IPS DF 4.7 (cell line): ENCODE measurements at regions not wholly inside any gene's neighbourhood (a gene's known extent, or its start where the extent isn't known, plus 50 kb on each side); places are given as distances from the start of the nearest gene placed in this dataset.
"Not testable (repeated sequence)": the region's sequence is repeated elsewhere in the genome, so short reads cannot be mapped to it uniquely, and the experiment has no call there.

Experiments used
- DNase-seq: peaks from one replicate; pipeline ENCODE4 v3.0.0-alpha.2; 2013; ENCODE audit warnings: low spot score; ENCODE audit errors: extremely low read depth

DNA sequence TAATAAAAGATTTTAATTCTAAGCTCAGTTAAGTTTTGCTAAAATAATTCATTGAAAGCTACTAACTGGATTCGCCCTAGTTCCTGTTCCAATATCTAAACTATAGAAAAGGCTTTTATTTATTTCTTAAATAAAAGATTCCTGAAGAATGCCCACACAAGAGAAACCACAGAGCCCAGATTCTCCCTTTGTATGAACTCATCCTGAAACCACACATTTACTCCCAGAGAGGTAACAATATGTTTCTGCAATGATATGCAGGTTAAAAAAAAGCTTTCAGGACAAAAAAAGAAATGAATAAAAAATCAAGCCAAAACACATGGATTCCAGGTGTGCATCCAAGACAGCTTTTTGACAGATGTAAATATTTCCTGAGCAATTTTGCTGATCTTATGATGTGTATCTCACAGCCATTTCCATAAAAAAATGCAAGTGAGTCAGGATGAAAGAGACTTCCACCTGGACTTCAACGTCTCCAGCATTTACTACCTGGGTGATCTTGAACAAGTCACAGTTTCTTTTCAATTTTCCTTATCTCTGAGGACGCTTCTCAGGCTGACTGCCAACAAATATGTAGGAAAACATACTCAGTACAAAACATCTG is 234.4 kb upstream of the FAT1 start:
- no peak for DNase-seq

DNA sequence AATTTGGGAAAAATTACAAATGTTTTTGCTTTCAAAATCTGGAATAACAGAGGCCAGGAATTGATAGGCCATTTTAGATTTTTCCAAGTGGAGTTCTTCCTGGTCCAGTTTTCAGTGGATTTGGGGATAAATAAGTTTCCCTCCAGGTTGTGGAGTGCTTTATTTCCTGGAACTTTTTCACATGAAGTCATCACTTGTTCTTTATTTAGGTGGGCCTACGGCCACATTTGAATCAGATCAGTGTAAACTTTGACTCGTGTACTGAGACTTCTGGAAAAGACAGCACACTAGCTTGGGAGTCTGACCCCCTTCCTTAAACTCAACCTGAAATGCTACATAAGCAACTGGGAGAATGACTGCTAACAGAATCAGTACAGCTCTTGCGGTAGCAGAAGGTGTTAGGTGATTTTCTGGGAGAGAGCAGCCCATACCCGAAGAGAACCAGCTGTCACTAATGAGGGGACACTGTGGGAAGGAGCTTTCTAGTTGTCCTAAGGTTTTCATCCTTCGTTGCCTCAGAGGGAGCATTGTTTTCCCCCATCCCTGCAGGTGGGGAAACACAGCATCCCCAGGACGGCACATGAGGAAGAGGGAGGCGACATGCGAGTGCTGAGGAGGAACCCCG is 235.2 kb upstream of the FAT1 start:
- no peak for DNase-seq

DNA sequence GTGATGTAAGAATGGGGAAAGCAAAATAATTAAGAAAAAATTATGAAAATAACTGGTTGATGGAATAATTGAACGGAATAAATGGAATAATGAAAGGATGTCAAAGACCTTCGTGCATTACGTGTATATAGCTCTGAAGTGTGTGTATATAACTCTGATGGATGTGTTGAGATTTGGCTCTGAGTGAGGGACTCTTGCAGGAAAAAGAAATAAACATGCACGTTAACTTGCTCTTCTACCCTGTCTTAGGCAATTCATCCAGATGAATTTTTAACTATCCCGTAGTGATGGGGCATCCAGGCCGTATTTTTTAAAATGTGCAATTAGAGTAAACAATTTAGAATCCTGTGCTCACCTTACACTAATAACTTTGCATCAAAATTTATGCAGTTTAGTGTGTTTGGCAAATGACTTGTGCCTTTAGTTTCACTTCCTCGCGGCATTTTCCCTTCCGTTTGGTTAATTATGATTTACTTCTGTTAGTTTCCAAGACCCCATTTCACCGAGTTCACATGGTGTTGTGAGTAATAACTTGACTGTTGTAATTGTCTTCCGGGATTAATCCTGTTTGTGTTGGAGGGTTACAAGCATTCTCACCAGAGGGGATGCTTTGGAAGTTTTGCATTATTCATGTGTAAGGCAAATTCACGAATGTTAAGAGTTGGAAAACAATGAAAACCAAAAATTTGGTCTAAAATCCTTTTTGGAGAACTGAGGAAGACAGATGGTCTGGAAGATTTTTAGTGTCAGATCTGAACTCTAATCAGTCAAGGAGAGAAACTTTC is 256.5 kb upstream of the FAT1 start:
- DNase-seq, result no peak

DNA sequence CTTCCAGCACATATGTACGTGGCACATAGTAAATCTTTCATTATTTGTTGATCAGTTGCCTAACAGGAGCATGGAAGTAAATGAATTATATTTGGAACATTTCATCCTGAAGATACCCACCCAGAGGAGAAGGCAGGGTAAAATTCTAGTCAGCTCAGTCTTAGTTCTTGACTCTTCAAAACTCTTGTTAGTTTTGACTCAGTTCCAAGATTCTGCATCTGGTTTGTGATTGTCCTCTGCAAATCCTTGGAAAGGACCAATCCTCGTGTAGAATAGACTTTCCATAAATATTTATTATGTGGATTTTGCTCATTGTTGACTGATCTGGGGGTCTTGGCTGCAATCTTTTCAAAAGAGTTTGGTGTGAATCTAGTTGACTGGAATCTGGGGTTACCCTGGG is 257.5 kb upstream of the FAT1 start:
- DNase-seq, result no peak

DNA sequence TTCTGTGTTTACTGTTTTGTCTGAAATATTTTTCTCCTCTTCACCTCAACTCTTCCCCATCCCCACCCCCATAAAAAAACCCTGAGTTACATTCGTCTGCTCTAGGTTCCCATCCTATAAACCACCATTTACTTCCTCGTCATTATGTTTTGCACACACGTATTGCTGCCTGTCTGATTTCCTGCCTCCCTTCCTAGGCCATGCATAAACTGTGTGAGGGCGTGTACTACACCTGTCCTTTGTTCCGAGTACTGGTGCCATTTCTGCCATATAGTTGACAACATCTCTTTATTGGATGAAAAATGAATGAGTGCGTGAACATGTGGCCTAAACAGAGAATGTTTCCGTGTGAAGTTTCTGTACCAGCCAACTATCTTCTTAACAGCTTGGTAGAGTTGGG is 258.5 kb upstream of the FAT1 start:
- DNase-seq, result no peak

DNA sequence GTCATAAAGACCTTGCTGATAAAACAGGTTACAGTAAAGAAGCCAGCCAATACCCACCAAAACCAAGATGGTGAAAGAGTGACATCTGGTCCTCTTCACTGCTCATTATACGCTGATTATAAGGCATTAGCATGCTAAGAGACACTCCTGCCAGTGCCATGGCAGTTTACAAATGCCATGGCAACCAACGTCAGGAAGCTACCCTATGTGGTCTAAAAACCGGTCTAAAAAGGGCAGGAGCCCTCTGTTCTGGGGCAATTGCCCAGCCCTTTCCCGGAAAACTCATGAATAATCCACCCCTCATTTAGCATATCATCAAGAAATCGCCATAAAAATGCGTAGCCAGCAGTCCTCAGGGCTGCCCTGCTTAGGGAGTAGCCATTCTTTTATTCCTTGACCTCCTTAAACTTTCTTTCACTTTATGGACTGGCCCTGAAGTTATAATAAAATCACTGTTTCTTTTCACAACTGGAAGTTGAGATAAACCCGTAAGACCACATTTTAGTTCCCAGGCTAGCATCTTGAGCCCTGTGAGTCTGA is 260.5 kb upstream of the FAT1 start:
- DNase-seq, result no peak

DNA sequence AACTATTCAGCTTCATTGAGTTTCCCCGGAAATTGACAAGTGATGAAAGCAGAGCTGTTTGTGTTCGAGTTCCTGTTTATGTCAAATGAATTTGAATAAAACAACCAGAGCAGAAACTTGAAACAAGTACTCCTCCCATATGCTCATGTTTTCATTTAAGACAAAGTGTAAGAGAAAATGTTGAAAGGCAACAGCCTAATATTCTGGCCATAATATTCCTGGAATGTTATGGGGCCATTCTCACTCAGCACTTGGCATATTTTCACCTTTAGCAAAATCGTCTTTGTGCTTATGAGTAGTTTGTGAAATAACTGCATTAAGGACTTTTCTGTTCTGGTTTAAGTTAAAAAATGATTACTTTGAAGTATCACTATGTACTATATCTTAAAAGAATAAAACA is 276.0 kb upstream of the FAT1 start:
- DNase-seq, result no peak

DNA sequence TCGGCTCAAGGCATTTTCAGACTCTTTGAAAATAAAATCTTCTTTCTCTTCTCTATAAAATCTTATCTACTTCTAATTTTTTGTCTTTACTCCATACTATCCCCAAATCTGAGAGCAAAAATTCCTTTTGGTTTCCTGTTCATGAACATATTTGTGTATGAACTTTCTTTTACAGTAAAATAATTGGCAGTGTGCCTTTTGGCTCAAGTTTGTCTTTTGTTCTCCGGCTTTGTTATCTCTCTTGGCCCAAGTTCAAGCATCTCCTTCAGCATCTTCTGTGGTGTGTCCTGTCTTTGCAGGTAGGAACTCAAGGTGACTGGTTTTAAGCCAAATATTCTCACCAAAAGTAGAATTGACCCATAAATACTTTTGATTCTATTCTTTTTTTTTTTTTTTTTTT is 276.6 kb upstream of the FAT1 start:
- DNase-seq, result no peak

DNA sequence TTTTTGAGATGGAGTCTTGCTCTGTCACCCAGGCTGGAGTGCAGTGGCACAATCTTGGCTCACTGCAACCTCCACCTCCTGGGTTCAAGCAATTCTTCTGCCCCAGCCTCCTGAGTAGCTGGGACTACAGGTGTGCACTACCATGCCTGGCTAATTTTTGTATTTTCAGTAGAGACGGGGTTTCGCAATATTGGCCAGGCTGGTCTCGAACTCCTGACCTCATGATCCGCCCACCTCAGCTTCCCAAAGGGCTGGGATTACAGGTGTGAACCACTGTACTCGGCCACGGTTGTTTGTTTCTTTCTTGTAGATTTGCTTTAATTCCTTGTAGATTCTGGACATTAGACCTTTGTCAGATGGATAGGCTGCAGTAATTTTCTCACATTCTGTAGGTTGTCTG is 278.5 kb upstream of the FAT1 start:
- DNase-seq, result not testable (repeated sequence)

DNA sequence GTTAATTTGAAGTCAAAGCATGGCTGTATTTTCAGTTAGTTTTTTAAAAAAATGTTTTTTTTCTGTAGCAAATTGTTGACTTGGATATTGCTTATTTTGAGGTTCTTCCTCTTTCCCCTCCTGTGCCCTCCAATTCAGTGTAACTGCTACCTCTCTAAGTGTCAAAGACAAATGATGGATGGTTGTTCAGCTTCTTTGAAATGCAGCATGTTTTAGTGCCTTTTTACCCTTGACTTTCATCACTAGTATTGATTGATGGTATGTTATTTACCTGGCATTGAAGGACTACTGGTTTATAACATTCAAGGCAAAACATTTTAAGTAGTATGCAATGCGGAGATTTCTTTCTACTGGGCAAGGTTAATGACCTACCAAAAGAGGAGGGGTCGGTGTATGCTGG is 281.0 kb upstream of the FAT1 start:
- DNase-seq, result no peak

DNA sequence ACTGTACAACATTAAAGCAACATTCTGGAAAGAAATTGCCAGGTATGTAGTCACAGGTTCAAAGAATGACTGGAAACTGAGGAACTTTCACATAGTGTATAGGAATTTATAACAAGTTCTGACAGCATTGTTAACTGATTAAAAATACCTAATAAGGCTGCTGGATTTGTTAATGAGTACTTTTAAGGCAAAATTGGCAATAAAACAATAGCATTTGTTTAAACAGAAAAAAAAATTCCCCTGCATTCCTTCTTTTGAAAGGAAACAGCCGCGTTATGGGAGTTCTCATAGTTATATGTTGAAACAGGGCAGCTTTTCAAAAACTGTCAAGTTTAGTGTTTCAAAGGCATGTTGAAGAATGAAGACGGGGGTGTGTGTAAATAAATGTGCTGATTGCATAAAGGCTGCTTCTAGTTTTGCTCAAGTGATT is 282.5 kb upstream of the FAT1 start:
- no peak for DNase-seq

DNA sequence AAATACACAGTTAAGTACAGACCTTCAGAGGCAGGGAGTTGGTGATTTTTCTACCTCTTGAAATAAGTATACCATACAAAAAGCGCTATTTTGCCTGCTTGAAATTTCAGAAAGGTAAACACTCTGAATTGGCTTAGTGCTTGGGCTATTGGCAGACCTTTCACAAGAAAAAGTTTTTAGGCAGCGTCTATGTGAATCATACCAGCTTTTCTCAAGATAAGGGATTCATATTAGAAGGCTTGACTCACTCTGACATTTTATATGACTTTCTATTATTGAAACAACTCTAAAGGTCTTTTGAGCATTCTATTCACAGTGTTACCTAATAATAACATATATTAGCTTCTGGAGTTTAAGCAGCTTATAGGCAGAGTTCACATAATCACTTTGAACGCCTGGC is 286.4 kb upstream of the FAT1 start:
- DNase-seq, result no peak

DNA sequence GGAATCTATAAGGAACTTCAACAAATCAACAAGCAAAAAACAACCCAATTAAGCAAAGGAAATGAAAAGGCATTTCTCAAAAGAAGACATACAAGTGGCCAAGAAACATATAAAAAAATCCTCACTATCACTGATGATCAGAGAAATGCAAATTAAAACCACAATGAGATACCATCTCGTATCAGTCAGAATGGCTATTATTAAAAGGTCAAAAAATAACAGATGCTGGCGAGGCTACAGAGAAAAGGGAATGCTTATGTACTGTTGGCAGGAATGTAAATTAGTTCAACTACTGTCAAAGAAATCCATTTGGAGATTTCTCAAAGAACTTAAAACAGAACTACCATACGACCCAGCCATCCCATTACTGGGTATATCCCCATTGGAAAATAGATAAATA is 292.4 kb upstream of the FAT1 start:
- no peak for DNase-seq

DNA sequence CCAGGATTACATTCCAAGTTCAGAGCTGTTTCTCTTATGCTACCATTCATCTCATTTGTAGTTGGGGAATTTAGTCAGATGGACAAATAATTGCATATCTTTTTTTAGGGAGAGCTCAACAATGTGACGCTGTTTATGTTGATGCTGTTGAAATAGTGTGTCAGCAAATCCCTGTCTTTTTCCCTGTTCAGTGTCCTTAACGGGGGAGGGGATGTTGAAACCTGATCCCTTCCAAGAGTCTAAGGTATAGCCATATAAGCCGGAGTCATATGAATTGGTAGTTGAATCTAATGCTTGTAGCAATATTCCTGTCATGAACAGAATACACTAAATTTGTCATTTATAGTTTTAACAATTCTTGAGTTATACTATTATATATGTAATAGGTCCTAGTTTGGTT is 293.5 kb upstream of the FAT1 start:
- DNase-seq, result no peak

DNA sequence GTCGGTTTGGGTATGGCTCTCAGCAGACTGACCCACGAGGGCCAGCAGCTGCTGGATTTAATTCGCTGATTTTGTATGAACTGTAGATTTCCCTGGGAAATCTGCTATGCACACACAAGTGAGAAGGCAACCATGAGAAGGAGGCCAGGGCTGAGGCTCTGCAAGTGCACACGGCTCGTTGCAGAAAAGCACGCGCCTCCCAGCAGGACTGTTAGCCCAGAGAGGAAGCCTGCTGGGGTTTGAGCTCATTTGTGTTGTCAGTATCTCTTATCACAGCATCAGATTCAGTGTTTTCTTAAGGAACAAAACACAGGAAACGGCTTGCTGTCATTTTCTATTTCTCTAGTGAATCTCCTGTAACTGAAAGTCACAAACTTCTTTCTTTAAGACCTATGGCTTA is 296.2 kb upstream of the FAT1 start:
- DNase-seq, result no peak

DNA sequence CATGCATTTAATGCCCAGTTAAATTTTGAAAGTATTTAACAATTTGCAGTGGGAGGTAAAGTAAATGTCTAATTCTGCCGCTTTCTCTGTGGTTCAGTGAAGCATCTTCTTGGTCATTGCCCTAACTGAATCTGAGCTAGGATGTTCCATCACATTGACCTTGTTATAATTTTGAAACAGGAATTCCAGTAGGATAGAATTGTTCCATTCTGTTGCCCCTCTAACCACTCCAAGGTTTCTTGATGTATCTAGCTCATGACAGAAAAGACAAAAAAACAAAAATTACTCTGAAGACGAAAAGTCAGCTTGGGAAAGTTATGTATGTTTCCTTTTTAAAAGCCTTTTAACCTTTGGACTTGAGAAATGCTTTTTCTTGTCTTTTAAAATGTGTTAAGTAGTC is 297.0 kb upstream of the FAT1 start:
- no peak for DNase-seq

DNA sequence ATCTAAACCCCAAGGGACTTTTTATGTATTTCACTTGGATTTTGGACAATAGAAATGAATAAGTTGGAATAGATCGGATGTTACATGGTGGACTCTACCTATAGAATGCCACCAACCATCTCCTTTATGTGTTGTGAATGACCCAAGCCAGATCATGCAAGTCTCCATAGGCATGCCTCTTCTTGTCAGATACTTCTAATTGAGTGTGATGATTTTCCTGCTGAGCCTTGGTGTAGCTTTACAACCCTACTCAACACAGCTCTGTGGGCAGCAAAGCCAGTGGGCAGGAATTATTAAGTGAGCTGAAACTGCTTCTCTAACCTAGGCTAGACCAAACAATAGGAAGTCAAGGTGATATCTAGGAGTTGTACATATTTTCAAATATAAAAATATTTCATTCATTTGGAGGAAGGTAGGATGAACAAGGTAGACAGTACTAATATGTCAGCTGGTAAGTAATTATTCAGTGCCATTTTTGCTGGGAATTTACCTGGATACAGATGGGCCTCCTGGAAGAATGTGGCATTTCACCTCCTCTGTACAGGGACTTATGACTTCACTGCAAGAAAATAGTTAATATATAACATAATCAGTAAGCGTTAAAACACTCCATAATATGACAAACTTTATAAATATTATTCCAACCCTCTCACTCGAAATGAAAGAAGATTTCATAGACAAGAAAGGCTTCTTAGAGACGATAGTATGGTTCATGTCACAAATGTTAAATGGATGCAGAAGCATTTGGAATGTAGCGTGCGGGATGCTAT is 298.0 kb upstream of the FAT1 start:
- no peak for DNase-seq

DNA sequence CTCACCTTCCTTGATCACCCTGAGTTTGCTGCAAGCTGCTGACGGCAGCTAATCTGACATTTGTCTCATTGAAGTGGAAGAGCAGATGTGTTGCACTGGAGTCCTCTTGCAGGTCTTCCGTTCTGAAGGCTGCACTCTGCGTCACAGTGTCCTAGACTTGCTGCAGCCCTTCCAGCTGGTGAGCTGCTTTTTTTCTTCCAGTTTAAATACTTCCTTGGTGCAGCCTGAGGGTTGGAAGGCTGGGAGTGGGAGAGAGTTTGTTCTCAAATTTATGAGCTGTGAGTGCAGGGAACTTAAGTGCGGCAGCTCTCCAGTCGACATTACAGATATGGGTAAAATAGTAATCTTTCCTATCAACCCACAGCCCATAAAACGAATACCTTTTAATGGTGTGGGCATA is 303.6 kb upstream of the FAT1 start:
- no peak for DNase-seq

DNA sequence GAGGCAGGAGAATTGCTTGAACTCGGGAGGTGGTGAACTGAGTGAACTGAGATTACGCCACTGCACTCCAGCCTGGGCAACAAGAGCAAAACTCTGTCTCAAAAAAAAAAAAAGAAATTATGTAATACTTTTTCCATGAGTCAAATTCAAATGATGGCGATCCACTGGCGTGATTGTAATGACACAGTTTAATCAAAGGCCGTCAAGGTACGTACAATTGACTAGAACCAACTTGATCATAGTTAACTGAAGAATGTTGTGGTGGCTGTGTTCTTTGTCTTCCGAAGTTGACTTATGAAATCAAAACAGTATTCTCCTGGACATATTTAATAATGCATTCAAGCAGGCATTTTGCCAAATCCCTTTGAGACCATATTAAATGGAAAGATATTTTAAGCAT is 318.6 kb upstream of the FAT1 start:
- no peak for DNase-seq

DNA sequence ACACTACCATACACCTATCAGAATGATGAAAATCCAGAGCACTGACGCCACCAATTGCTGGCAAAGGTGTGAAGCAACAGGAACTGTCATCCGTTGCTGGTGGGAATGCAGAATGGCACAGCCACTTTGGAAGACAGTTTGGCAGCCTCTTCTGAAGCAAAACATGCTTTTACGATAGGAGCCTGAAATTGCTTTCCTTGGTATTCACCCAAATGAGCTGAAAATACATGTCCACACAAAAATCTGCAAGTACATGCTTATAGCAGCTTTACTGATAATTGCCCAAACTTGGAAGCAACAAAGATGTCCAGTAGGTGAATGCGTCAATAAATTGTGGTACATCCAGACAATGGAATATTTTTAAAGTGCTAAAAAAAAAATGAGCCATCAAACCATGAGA is 322.8 kb upstream of the FAT1 start:
- no peak for DNase-seq

DNA sequence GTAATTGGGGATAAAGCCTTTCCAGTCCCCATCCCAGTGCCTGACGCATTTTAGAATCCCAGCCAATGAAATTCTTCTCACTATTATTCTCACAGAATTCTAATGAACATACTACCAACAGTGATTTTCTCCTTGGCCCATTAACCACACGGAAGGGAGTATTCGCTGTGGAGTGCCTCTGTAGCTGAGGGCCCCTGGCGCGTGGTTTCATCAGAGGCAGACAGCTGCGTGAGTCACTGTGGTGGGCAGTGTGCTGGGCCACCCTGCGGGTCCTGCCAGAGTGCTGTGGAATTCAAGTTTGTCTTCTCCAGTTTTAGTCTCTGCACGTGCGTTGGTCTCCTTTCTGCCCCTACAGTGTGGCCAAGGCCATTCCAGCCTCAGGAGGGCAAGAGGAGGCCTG is 335.4 kb upstream of the FAT1 start:
- DNase-seq, result no peak

DNA sequence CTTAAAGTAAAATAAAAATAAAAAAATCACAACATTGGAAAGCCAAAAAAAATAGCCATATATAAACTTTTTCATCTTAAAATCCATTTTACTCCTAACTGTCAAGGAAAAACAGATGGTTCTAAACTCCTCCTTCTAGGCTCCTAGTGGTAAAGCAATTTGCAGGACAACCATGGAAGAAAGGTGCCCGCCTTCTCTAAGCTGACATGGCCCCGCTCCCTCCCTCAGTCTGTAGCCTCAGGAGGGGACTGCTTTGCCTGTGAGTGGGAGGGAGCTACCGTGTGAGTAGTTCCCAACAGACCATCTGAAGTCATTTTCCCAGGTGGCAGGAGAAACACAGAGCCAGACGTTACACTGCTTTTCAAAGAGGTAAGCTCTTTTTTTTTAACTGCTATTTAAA is 336.2 kb upstream of the FAT1 start:
- no peak for DNase-seq
